Neural cell (in vitro differentiated cells): ENCODE measurements at regions not wholly inside any gene's neighbourhood (a gene's known extent, or its start where the extent isn't known, plus 50 kb on each side); places are given as distances from the start of the nearest gene placed in this dataset.
A peak's percentile ranks its signal among the peaks of the same experiment; 100 is the strongest.

Experiments used
- H2AFZ ChIP-seq: fragments of 200-600, 300-800 bp; sonication (generic), shearing (Covaris generic); 2 replicates; pipeline ENCODE4 v1.6.0; 2014; ENCODE audit warnings: low read depth, mild to moderate bottlenecking, antibody characterized with exemption, low read length, moderate library complexity
- H3F3A ChIP-seq: fragments of 200-600 bp; shearing (Covaris generic); 2 replicates; pipeline ENCODE4 v1.6.1; 2016; ENCODE audit warnings: mild to moderate bottlenecking, moderate library complexity, mixed read lengths, antibody characterized with exemption, low read length; ENCODE audit not compliant: insufficient read depth, poor library complexity, severe bottlenecking
- H3K27ac ChIP-seq: fragments of 200-600, 300-800 bp; sonication (generic), shearing (Covaris generic); 2 replicates; pipeline ENCODE4 v1.5.1; 2014; ENCODE audit warnings: mild to moderate bottlenecking, low read length, moderate library complexity
- H3K27me3 ChIP-seq: fragments of 300-800, 200-600 bp; sonication (generic), shearing (Covaris generic); 2 replicates; pipeline ENCODE4 v1.6.0; 2014; ENCODE audit warnings: mild to moderate bottlenecking, low read depth, low read length, moderate library complexity; ENCODE audit not compliant: insufficient read depth
- H3K36me3 ChIP-seq: fragments of 300-800, 200-600 bp; sonication (generic), shearing (Covaris generic); 2 replicates; pipeline ENCODE4 v1.5.1; 2014; ENCODE audit warnings: mild to moderate bottlenecking, antibody characterized with exemption, low read length, moderate library complexity; ENCODE audit not compliant: insufficient read depth
- H3K4me2 ChIP-seq: fragments of 300-800, 200-600 bp; sonication (generic), shearing (Covaris generic); 2 replicates; pipeline ENCODE4 v1.6.0; 2014; ENCODE audit warnings: mild to moderate bottlenecking, low read length
- H3K4me3 ChIP-seq: fragments of 300-800, 200-600 bp; sonication (generic), shearing (Covaris generic); 2 replicates; pipeline ENCODE4 v1.5.1; 2014; ENCODE audit warnings: mild to moderate bottlenecking, low read length, moderate library complexity
- H3K79me2 ChIP-seq: fragments of 200-600 bp; shearing (Covaris generic); replicated peaks from 2 replicates; pipeline ENCODE4 v1.6.0; 2014; ENCODE audit warnings: mild to moderate bottlenecking, low read length, moderate library complexity; ENCODE audit not compliant: insufficient read depth
- H3K9ac ChIP-seq: fragments of 300-800, 200-600 bp; sonication (generic), shearing (Covaris generic); 2 replicates; pipeline ENCODE4 v1.6.1; 2016; ENCODE audit warnings: mild to moderate bottlenecking, low read length, mixed read lengths
- H3K9me2 ChIP-seq: fragments of 200-600 bp; shearing (Covaris generic); 2 replicates; pipeline ENCODE4 v1.6.1; 2016; ENCODE audit warnings: mild to moderate bottlenecking, low read length, mixed read lengths; ENCODE audit not compliant: insufficient read depth
- H3K9me3 ChIP-seq: fragments of 200-600, 300-800 bp; sonication (generic), shearing (Covaris generic); 2 replicates; pipeline ENCODE4 v1.6.1; 2016; ENCODE audit warnings: mild to moderate bottlenecking, mixed run types, low read length, moderate library complexity, mixed read lengths
- H4K20me1 ChIP-seq: fragments of 200-600 bp; shearing (Covaris generic); 2 replicates; pipeline ENCODE4 v1.6.1; 2016; ENCODE audit warnings: mild to moderate bottlenecking, mixed run types; ENCODE audit not compliant: insufficient read depth
- EP300 ChIP-seq: fragments of 450-650 bp; conservative IDR thresholded peaks from 2 replicates; pipeline ENCODE4 v1.6.1; 2014; ENCODE audit warnings: antibody characterized with exemption, mild to moderate bottlenecking, moderate library complexity; ENCODE audit not compliant: poor library complexity, severe bottlenecking
- EZH2 ChIP-seq: fragments of 200-600, 300-800 bp; shearing (Covaris generic), sonication (generic); IDR thresholded peaks from 2 replicates; pipeline ENCODE4 v1.6.1; 2014; ENCODE audit warnings: antibody characterized with exemption, low read length, borderline replicate concordance, mild to moderate bottlenecking; ENCODE audit not compliant: insufficient read depth, poor library complexity, severe bottlenecking
- MXI1 ChIP-seq: fragments of 450-650 bp; conservative IDR thresholded peaks from 2 replicates; pipeline ENCODE4 v1.6.1; 2014; ENCODE audit warnings: antibody characterized with exemption, mild to moderate bottlenecking; ENCODE audit not compliant: poor library complexity, severe bottlenecking
- POLR2AphosphoS5 ChIP-seq: IDR thresholded peaks from 2 replicates; pipeline ENCODE4 v1.6.1; 2012
- RAD21 ChIP-seq: fragments of 450-650 bp; conservative IDR thresholded peaks from 2 replicates; pipeline ENCODE4 v1.6.1; 2014; ENCODE audit warnings: antibody characterized with exemption, mild to moderate bottlenecking, moderate library complexity
- SMC3 ChIP-seq: fragments of 450-650 bp; conservative IDR thresholded peaks from 2 replicates; pipeline ENCODE4 v1.6.1; 2014; ENCODE audit warnings: antibody characterized with exemption, mild to moderate bottlenecking, moderate library complexity; ENCODE audit not compliant: poor library complexity
- TAF1 ChIP-seq: IDR thresholded peaks from 2 replicates; pipeline ENCODE4 v1.6.1; 2012; ENCODE audit warnings: low read depth
- TF ChIP-seq, protein P1 (sequence below): IDR thresholded peaks from 2 replicates; pipeline ENCODE4 v1.6.1; 2012; ENCODE audit warnings: borderline replicate concordance
- TF ChIP-seq, protein P2 (sequence below): fragments of 450-650 bp; IDR thresholded peaks from 2 replicates; pipeline ENCODE4 v1.5.1; 2014; ENCODE audit warnings: antibody characterized with exemption, mild to moderate bottlenecking, moderate library complexity; ENCODE audit not compliant: poor library complexity, severe bottlenecking

DNA sequence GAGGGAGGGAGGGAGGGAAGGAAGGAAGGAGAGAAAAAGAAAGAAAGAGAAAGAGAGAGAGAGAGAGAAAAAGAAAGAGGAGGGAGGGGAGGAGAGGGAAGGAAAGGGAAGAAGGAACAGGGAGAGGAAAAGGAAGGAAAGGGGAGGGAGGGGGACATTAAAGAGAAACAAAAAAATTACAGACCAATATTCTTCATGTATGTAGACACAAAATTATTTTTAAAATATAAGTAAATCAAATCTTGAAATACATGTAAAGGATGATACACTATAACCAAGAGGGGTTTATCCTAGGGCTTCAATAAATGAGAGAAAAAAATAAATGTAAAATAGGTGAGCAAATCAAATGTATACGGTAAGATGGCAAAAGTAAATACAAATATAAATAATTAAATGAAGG is 71.2 kb upstream of the TMEM244 start:
- H3K9me2 ChIP-seq: peaks cover 3% of the 10 kb centered on the region
- H3K4me3 ChIP-seq: no peak overlapping the region
- H3K79me2 ChIP-seq: no peaks in the 10 kb centered on the region
- H3K9me3 ChIP-seq: no peaks in the 10 kb centered on the region
- no peak for TF ChIP-seq MXI1
- no peak for TF ChIP-seq EZH2
- TF ChIP-seq RAD21: no peak
- TF ChIP-seq, protein P1, sequence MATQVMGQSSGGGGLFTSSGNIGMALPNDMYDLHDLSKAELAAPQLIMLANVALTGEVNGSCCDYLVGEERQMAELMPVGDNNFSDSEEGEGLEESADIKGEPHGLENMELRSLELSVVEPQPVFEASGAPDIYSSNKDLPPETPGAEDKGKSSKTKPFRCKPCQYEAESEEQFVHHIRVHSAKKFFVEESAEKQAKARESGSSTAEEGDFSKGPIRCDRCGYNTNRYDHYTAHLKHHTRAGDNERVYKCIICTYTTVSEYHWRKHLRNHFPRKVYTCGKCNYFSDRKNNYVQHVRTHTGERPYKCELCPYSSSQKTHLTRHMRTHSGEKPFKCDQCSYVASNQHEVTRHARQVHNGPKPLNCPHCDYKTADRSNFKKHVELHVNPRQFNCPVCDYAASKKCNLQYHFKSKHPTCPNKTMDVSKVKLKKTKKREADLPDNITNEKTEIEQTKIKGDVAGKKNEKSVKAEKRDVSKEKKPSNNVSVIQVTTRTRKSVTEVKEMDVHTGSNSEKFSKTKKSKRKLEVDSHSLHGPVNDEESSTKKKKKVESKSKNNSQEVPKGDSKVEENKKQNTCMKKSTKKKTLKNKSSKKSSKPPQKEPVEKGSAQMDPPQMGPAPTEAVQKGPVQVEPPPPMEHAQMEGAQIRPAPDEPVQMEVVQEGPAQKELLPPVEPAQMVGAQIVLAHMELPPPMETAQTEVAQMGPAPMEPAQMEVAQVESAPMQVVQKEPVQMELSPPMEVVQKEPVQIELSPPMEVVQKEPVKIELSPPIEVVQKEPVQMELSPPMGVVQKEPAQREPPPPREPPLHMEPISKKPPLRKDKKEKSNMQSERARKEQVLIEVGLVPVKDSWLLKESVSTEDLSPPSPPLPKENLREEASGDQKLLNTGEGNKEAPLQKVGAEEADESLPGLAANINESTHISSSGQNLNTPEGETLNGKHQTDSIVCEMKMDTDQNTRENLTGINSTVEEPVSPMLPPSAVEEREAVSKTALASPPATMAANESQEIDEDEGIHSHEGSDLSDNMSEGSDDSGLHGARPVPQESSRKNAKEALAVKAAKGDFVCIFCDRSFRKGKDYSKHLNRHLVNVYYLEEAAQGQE: no peak
- TF ChIP-seq EP300: no peak
- no peak for TF ChIP-seq POLR2AphosphoS5
- TF ChIP-seq TAF1: no peak
- no peak for TF ChIP-seq SMC3
- TF ChIP-seq, protein P2, sequence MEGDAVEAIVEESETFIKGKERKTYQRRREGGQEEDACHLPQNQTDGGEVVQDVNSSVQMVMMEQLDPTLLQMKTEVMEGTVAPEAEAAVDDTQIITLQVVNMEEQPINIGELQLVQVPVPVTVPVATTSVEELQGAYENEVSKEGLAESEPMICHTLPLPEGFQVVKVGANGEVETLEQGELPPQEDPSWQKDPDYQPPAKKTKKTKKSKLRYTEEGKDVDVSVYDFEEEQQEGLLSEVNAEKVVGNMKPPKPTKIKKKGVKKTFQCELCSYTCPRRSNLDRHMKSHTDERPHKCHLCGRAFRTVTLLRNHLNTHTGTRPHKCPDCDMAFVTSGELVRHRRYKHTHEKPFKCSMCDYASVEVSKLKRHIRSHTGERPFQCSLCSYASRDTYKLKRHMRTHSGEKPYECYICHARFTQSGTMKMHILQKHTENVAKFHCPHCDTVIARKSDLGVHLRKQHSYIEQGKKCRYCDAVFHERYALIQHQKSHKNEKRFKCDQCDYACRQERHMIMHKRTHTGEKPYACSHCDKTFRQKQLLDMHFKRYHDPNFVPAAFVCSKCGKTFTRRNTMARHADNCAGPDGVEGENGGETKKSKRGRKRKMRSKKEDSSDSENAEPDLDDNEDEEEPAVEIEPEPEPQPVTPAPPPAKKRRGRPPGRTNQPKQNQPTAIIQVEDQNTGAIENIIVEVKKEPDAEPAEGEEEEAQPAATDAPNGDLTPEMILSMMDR: no peak
- H4K20me1 ChIP-seq: no peaks in the 10 kb centered on the region
- H3K9ac ChIP-seq: no peak overlapping the region
- H3K4me2 ChIP-seq: no peak overlapping the region
- no peaks in the 10 kb centered on the region for H3F3A ChIP-seq
- H3K36me3 ChIP-seq: no peaks in the 10 kb centered on the region
- no peaks in the 10 kb centered on the region for H3K27me3 ChIP-seq
- no peak overlapping the region for H3K27ac ChIP-seq
- no peak overlapping the region for H2AFZ ChIP-seq

DNA sequence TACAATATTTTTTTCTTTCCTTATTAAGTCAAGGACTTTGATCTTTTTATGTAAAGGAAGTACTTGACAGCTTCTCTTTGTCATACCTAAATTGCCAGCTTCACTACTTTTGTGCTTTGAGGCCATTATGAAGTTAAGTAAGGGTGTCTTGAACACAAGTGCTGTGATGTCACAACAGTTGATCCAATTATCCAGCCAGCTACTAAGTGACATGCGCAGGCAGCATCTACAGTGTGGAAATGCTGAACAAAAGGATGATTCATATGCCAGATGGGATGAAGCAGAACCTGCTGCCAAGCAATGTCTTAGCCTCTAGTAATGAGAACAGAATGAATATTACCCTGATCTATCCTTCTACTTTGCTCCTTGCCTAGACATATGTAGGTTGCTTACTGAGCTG is 68.3 kb upstream of the TMEM244 start:
- peak overlapping the region; percentile 25 for H2AFZ ChIP-seq
- peak overlapping the region; percentile 71 for H3K27ac ChIP-seq
- no peaks in the 10 kb centered on the region for H3K9me2 ChIP-seq
- H3K27me3 ChIP-seq: no peaks in the 10 kb centered on the region
- TF ChIP-seq EP300 (peak; percentile 79), POLR2AphosphoS5 (peak; percentile 84), SMC3 (no peak)
- no peaks in the 10 kb centered on the region for H3K9me3 ChIP-seq
- no peaks in the 10 kb centered on the region for H3K79me2 ChIP-seq
- H3K36me3 ChIP-seq: no peaks in the 10 kb centered on the region
- H4K20me1 ChIP-seq: no peaks in the 10 kb centered on the region
- H3K4me3 ChIP-seq: peak overlapping the region; percentile 27
- no peak overlapping the region for H3K4me2 ChIP-seq
- peak overlapping the region; percentile 35 for H3K9ac ChIP-seq
- no peaks in the 10 kb centered on the region for H3F3A ChIP-seq
